ENCODE measurements at regions not wholly inside any gene's neighbourhood (a gene's known extent, or its start where the extent isn't known, plus 50 kb on each side); places are given as distances from the start of the nearest gene placed in this dataset.

DNA sequence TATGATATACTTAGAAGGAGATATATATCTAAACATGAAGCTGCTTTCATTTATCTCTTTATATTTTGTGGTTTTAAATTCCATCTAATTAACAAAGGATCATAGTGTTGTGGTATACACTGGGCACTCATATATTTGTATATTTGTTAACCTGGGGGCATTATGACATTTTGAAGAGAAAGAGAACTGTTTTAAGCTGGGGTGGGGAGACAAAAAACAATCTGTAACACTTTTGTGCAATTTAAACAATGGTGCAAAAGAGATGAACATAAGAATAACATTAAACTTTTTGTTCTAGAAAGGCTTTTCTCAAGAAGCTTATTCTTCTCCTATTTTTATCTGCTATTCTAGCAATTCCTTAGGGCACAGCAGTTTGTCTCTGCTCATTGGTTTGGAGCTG lies 842.0 kb upstream of the CDH2 start:
- Histone ChIP-seq H3K4me1 (ENCODE audit: insufficient read depth, low read length, poor library complexity, severe bottlenecking) (no peaks in the 10 kb centered on the region), H3K36me3 (ENCODE audit: insufficient read depth, low read length, poor library complexity, severe bottlenecking) (no peaks in the 10 kb centered on the region), H3K9me3 (ENCODE audit: low read depth, low read length, poor library complexity, severe bottlenecking) (no peaks in the 10 kb centered on the region), H3K27me3 (replicated peaks; ENCODE audit: insufficient read depth, low read depth, low read length, poor library complexity) (no peaks in the 10 kb centered on the region), H3K27ac (ENCODE audit: low read depth, low read length, poor library complexity, severe bottlenecking) (no peak overlapping the region), H3K4me3 (ENCODE audit: low read depth, low read length, poor library complexity, severe bottlenecking) (no peak overlapping the region)
- intact Hi-C loops (cut with micrococcal nuclease; ENCODE audit: unreplicated experiment), result no loop called here
- ChIA-PET CTCF (no interaction called here), POLR2A (ENCODE audit: low non-redundant PET) (no interaction called here)
- BruUV-seq (replicated peaks), result no TSS peak
- no peak for TF ChIP-seq EZH2 (IDR thresholded peaks at IDR 0.05; ENCODE audit: borderline replicate concordance, low read depth, low read length, poor library complexity, severe bottlenecking)
- TF ChIP-seq, protein P1, sequence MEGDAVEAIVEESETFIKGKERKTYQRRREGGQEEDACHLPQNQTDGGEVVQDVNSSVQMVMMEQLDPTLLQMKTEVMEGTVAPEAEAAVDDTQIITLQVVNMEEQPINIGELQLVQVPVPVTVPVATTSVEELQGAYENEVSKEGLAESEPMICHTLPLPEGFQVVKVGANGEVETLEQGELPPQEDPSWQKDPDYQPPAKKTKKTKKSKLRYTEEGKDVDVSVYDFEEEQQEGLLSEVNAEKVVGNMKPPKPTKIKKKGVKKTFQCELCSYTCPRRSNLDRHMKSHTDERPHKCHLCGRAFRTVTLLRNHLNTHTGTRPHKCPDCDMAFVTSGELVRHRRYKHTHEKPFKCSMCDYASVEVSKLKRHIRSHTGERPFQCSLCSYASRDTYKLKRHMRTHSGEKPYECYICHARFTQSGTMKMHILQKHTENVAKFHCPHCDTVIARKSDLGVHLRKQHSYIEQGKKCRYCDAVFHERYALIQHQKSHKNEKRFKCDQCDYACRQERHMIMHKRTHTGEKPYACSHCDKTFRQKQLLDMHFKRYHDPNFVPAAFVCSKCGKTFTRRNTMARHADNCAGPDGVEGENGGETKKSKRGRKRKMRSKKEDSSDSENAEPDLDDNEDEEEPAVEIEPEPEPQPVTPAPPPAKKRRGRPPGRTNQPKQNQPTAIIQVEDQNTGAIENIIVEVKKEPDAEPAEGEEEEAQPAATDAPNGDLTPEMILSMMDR (conservative IDR thresholded peaks at IDR 0.05; ENCODE audit: low read depth, low read length), result no peak
- no peak for DNase-seq (ENCODE audit: low spot score)

DNA sequence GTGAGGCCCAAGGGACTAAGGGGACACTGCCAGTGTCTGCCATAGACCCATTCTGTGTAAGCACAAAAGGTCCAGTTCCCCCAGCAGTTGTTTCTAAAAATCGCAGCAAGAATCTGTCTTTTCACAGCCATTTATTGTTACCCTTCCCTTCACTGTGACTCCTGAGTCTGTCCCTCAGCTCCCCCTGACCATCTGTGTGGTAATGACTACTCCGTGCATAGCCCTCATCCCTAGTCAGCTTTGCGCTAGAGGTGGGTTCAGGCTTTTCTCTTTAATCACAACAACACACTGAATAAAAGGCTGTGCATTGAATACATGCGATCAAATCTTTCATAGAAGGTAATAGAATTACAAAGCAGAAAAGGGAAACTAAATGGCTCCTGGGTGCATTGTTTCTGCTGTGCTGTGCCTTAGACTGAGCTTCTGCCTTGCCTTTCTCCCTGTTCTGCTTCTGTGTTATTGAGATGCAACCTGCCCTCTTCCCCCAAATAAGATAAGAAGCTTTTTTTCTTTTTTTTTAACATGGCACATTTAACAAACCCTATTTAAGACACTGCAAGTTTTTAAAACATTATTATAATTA lies 836.0 kb upstream of the CDH2 start:
- DNase-seq (ENCODE audit: low spot score), result no peak
- POLR2A ChIA-PET (ENCODE audit: low non-redundant PET), result no interaction called here
- intact Hi-C loops (cut with micrococcal nuclease; ENCODE audit: unreplicated experiment), result no loop called here
- Histone ChIP-seq H3K4me1 (ENCODE audit: insufficient read depth, low read length, poor library complexity, severe bottlenecking) (no peaks in the 10 kb centered on the region), H3K36me3 (ENCODE audit: insufficient read depth, low read length, poor library complexity, severe bottlenecking) (no peaks in the 10 kb centered on the region), H3K27ac (ENCODE audit: low read depth, low read length, poor library complexity, severe bottlenecking) (no peak overlapping the region), H3K9me3 (ENCODE audit: low read depth, low read length, poor library complexity, severe bottlenecking) (no peaks in the 10 kb centered on the region), H3K27me3 (replicated peaks; ENCODE audit: insufficient read depth, low read depth, low read length, poor library complexity) (no peaks in the 10 kb centered on the region), H3K4me3 (ENCODE audit: low read depth, low read length, poor library complexity, severe bottlenecking) (no peak overlapping the region)
- CTCF ChIA-PET, result no interaction called here
- no TSS peak for BruUV-seq (replicated peaks)
- TF ChIP-seq, protein P1 (conservative IDR thresholded peaks at IDR 0.05; ENCODE audit: low read depth, low read length), result no peak
- no peak for TF ChIP-seq EZH2 (IDR thresholded peaks at IDR 0.05; ENCODE audit: borderline replicate concordance, low read depth, low read length, poor library complexity, severe bottlenecking)

DNA sequence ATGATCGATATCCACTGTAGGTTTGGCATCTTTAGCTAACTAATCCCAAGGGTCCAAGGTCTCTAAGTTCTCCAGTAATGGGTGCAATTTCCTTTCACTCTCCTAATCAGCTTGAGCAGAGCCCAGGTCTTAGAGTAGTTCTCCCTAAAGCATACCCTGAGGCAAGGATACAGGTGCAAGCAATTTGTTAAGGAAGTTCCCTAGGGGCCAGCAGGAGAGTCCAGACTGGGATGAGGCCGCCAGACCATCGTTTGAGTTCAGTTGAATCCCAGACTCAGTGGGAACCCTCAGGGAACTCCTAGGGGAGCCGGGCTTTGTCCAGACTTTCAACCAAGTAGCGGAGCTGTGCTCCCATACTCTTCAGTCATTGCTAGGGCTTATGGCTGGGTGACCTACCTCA lies 835.4 kb upstream of the CDH2 start:
- POLR2A ChIA-PET (ENCODE audit: low non-redundant PET), result no interaction called here
- H3K27ac ChIP-seq (ENCODE audit: low read depth, low read length, poor library complexity, severe bottlenecking), result no peak overlapping the region
- H3K4me3 ChIP-seq (ENCODE audit: low read depth, low read length, poor library complexity, severe bottlenecking), result no peak overlapping the region
- intact Hi-C loops (cut with micrococcal nuclease; ENCODE audit: unreplicated experiment), result no loop called here
- DNase-seq (ENCODE audit: low spot score), result no peak
- CTCF ChIA-PET, result no interaction called here
- H3K4me1 ChIP-seq (ENCODE audit: insufficient read depth, low read length, poor library complexity, severe bottlenecking), result no peaks in the 10 kb centered on the region
- BruUV-seq (replicated peaks), result no TSS peak
- H3K9me3 ChIP-seq (ENCODE audit: low read depth, low read length, poor library complexity, severe bottlenecking), result no peaks in the 10 kb centered on the region
- no peaks in the 10 kb centered on the region for H3K36me3 ChIP-seq (ENCODE audit: insufficient read depth, low read length, poor library complexity, severe bottlenecking)
- TF ChIP-seq, protein P1 (conservative IDR thresholded peaks at IDR 0.05; ENCODE audit: low read depth, low read length), result no peak
- no peak for TF ChIP-seq EZH2 (IDR thresholded peaks at IDR 0.05; ENCODE audit: borderline replicate concordance, low read depth, low read length, poor library complexity, severe bottlenecking)
- no peaks in the 10 kb centered on the region for H3K27me3 ChIP-seq (replicated peaks; ENCODE audit: insufficient read depth, low read depth, low read length, poor library complexity)

Measured in A673 (cell line).